Colonic mucosa (tissue), 4 donors: ENCODE measurements at regions not wholly inside any gene's neighbourhood (a gene's known extent, or its start where the extent isn't known, plus 50 kb on each side); places are given as distances from the start of the nearest gene placed in this dataset.

ENCODE experiments used
- DNase-seq: peaks from one replicate; pipeline ENCODE4 v3.0.0-alpha.2; 2020
- H3K27ac ChIP-seq: fragments of 200-600 bp; one replicate; pipeline ENCODE4 v1.8.0; 2021
- H3K27me3 ChIP-seq: fragments of 200-600 bp; one replicate; pipeline ENCODE4 v1.8.0; 2021
- H3K36me3 ChIP-seq: fragments of 200-600 bp; one replicate; pipeline ENCODE4 v1.8.0; 2021
- H3K4me1 ChIP-seq: fragments of 200-600 bp; one replicate; pipeline ENCODE4 v1.8.0; 2021; ENCODE audit warnings: mild to moderate bottlenecking
- H3K4me3 ChIP-seq: fragments of 200-600 bp; one replicate; pipeline ENCODE4 v1.8.0; 2021
- H3K9ac ChIP-seq, 2 donors: one replicate each; pipeline ENCODE4 v1.7.0; 2013; ENCODE audit warnings: control low read depth in 2 of 2, low read depth in 2 of 2, low read length in 2 of 2
- H3K9me3 ChIP-seq: fragments of 200-600 bp; one replicate; pipeline ENCODE4 v1.8.0; 2021
- CTCF ChIP-seq: fragments of 200-600 bp; IDR thresholded peaks from one replicate; pipeline ENCODE4 v1.8.0; 2022; ENCODE audit warnings: antibody characterized with exemption, mild to moderate bottlenecking
- intact Hi-C: fragments of 100-400 bp; cut with DNase I; formaldehyde crosslinking; loops from one replicate; pipeline ENCODE4 v1.14.1; 2022
- donor health status: healthy.
- donor health status: DM: no; HTN: no; CAD: no.
- donor health status: DM: no; HTN: no; CAD: no.

- H3K4me3 ChIP-seq = no peak overlapping the region
- intact Hi-C loops = no loop called here
- DNase-seq = no peak
- no peaks in the 10 kb centered on the region for H3K4me1 ChIP-seq
- H3K9me3 ChIP-seq = no peaks in the 10 kb centered on the region
- TF ChIP-seq CTCF = no peak
- no peaks in the 10 kb centered on the region for H3K36me3 ChIP-seq
- H3K9ac ChIP-seq = no peak overlapping the region
- no peak overlapping the region for H3K27ac ChIP-seq
- H3K27me3 ChIP-seq = no peaks in the 10 kb centered on the region
Observed at GRCh38 chr15:31239409-31239808, 87.2 kb upstream of the KLF13 start.

GRCh38 chr15:31241888-31242522, 84.6 kb upstream of the KLF13 start:
- TF ChIP-seq CTCF = no peak
- Histone ChIP-seq H3K9me3 (no peaks in the 10 kb centered on the region), H3K27ac (no peak overlapping the region), H3K4me1 (no peaks in the 10 kb centered on the region), H3K9ac (no peak overlapping the region), H3K36me3 (no peaks in the 10 kb centered on the region), H3K4me3 (no peak overlapping the region), H3K27me3 (no peaks in the 10 kb centered on the region)
- intact Hi-C loops = no loop called here
- DNase-seq = no peak

- Histone ChIP-seq H3K27ac (no peak overlapping the region), H3K4me1 (no peaks in the 10 kb centered on the region), H3K27me3 (no peaks in the 10 kb centered on the region), H3K36me3 (no peaks in the 10 kb centered on the region), H3K9me3 (no peaks in the 10 kb centered on the region), H3K4me3 (no peak overlapping the region), H3K9ac (no peak overlapping the region)
- no peak for DNase-seq
- intact Hi-C loops = no loop called here
- TF ChIP-seq CTCF = no peak
Observed at GRCh38 chr15:31243895-31244294, 82.7 kb upstream of the KLF13 start.

GRCh38 chr15:31245135-31245689, 81.4 kb upstream of the KLF13 start:
- Histone ChIP-seq H3K4me1 (no peaks in the 10 kb centered on the region), H3K4me3 (no peak overlapping the region), H3K27ac (no peak overlapping the region), H3K36me3 (no peaks in the 10 kb centered on the region), H3K9ac (no peak overlapping the region), H3K9me3 (no peaks in the 10 kb centered on the region), H3K27me3 (no peaks in the 10 kb centered on the region)
- DNase-seq = no peak
- no peak for TF ChIP-seq CTCF
- intact Hi-C loops = no loop called here

GRCh38 chr15:31245756-31246155, 80.9 kb upstream of the KLF13 start:
- no peaks in the 10 kb centered on the region for H3K36me3 ChIP-seq
- no peak for DNase-seq
- TF ChIP-seq CTCF = no peak
- H3K27me3 ChIP-seq = no peaks in the 10 kb centered on the region
- no peak overlapping the region for H3K9ac ChIP-seq
- intact Hi-C loops = no loop called here
- H3K4me3 ChIP-seq = no peak overlapping the region
- no peaks in the 10 kb centered on the region for H3K4me1 ChIP-seq
- H3K27ac ChIP-seq = no peak overlapping the region
- no peaks in the 10 kb centered on the region for H3K9me3 ChIP-seq
